B cell (primary cell): ENCODE measurements at regions not wholly inside any gene's neighbourhood (a gene's known extent, or its start where the extent isn't known, plus 50 kb on each side); places are given as distances from the start of the nearest gene placed in this dataset.

Experiments
- ATAC-seq: fragments of 200-7000 bp; cut with Tn5 transposase; one replicate; pipeline ENCODE4 v1.10.0; 2021; ENCODE audit warnings: low read depth, mild to moderate bottlenecking, moderate number of reproducible peaks, moderate library complexity
- CTCF ChIA-PET: fragments of 350-600 bp; sonication (Branson Sonifier 250); formaldehyde crosslinking; loops from one replicate; lab custom pipeline; 2021; ENCODE audit warnings: antibody characterized with exemption, inconsistent platforms; lab: Charles Lee
- POLR2A ChIA-PET: fragments of 350-600 bp; sonication (Branson Sonifier 250); formaldehyde crosslinking; loops from one replicate; lab custom pipeline; 2021; ENCODE audit warnings: antibody characterized with exemption; lab: Charles Lee
- DNase-seq: peaks from one replicate; pipeline ENCODE4 v3.0.0; 2013
- H2AFZ ChIP-seq: 2 replicates; pipeline ENCODE4 v1.6.1; 2012; ENCODE audit warnings: mild to moderate bottlenecking, low read depth, low read length; ENCODE audit not compliant: insufficient read depth, poor library complexity, severe bottlenecking
- H3K27ac ChIP-seq, 2 donors: 1 replicate in 1 of 2; 2 replicates in 1 of 2; pipeline ENCODE4 v1.5.1; 2012 to 2013; ENCODE audit warnings: low read length in 2 of 2, mild to moderate bottlenecking in 2 of 2, moderate library complexity in 1 of 2
- H3K27me3 ChIP-seq, 4 experiments: fragments of 200-600 bp in 1 of 4; sonication (generic) in 1 of 4; replicated peaks in 1 of 4; 1 replicate in 2 of 4; 2 replicates in 2 of 4; pipeline versions ENCODE4 v1.6.1 to v1.7.0; 2013 to 2016; ENCODE audit warnings: low read length in 3 of 4, mild to moderate bottlenecking in 2 of 4, mixed read lengths in 1 of 4, moderate library complexity in 1 of 4; ENCODE audit not compliant: insufficient read depth in 4 of 4, control insufficient read depth in 3 of 4; ENCODE audit errors: control extremely low read depth in 1 of 4
- H3K36me3 ChIP-seq, 2 experiments: replicated peaks in 1 of 2; 1 replicate in 1 of 2; 2 replicates in 1 of 2; pipeline versions ENCODE4 v1.6.1 to v1.7.1; 2013; ENCODE audit warnings: low read length in 1 of 2; ENCODE audit not compliant: insufficient read depth in 2 of 2, control insufficient read depth in 1 of 2; ENCODE audit errors: control extremely low read depth in 1 of 2, extremely low read depth in 1 of 2
- H3K4me1 ChIP-seq, 2 donors: fragments of 200-600 bp in 1 of 2; sonication (generic) in 1 of 2; 1 replicate in 1 of 2; 2 replicates in 1 of 2; pipeline versions ENCODE4 v1.5.1 to v1.6.1; 2013 to 2017; ENCODE audit warnings: low read length in 2 of 2; ENCODE audit not compliant: control insufficient read depth in 2 of 2, insufficient read depth in 2 of 2
- H3K4me2 ChIP-seq: replicated peaks from 2 replicates; pipeline ENCODE3; 2012; ENCODE audit warnings: mild to moderate bottlenecking, low read depth, low read length; ENCODE audit not compliant: poor library complexity, severe bottlenecking
- H3K4me3 ChIP-seq, 5 experiments: fragments of 200-600 bp in 1 of 5; sonication (generic) in 1 of 5; 1 replicate in 3 of 5; 2 replicates in 2 of 5; pipeline versions ENCODE4 v1.5.1 to v1.7.0; 2011 to 2016; ENCODE audit warnings: low read length in 4 of 5, mild to moderate bottlenecking in 4 of 5, low read depth in 2 of 5, control low read depth in 1 of 5, moderate library complexity in 1 of 5; ENCODE audit not compliant: insufficient read depth in 1 of 5; ENCODE audit errors: control extremely low read depth in 1 of 5, extremely low read depth in 1 of 5
- H3K79me2 ChIP-seq: fragments of 200-600 bp; sonication (generic); one replicate; pipeline ENCODE4 v1.6.0; 2016; ENCODE audit warnings: low read length; ENCODE audit not compliant: control insufficient read depth, insufficient read depth
- H3K9ac ChIP-seq: fragments of 200-600 bp; sonication (generic); 2 replicates; pipeline ENCODE4 v1.6.1; 2017; ENCODE audit warnings: mild to moderate bottlenecking, low read length, moderate library complexity
- H3K9me3 ChIP-seq, 3 donors: one replicate each; pipeline versions ENCODE4 v1.6.1 to v1.7.1; 2013; ENCODE audit warnings: low read length in 2 of 3; ENCODE audit not compliant: control insufficient read depth in 2 of 3, insufficient read depth in 1 of 3; ENCODE audit errors: control extremely low read depth in 1 of 3
- H4K20me1 ChIP-seq: 2 replicates; pipeline ENCODE4 v1.6.0; 2012; ENCODE audit warnings: mild to moderate bottlenecking, low read length; ENCODE audit not compliant: insufficient read depth, control insufficient read depth, poor library complexity, severe bottlenecking
- H3K27ac Mint-ChIP-seq: one replicate; pipeline ENCODE4 v1.8.0; 2021; ENCODE audit warnings: mixed read lengths
- H3K27me3 Mint-ChIP-seq: one replicate; pipeline ENCODE4 v1.8.0; 2021; ENCODE audit warnings: mixed read lengths
- H3K4me1 Mint-ChIP-seq: one replicate; pipeline ENCODE4 v1.8.0; 2021; ENCODE audit warnings: mixed read lengths
- H3K4me3 Mint-ChIP-seq: one replicate; pipeline ENCODE4 v1.8.0; 2021; ENCODE audit warnings: mixed read lengths
- H3K9me3 Mint-ChIP-seq: one replicate; pipeline ENCODE4 v1.8.0; 2022; ENCODE audit warnings: mixed read lengths; ENCODE audit not compliant: insufficient read depth
- CTCF ChIP-seq: fragments of 200-600 bp; IDR thresholded peaks from one replicate; pipeline ENCODE4 v1.8.0; 2022; ENCODE audit warnings: antibody characterized with exemption, mild to moderate bottlenecking
- EZH2 ChIP-seq: IDR thresholded peaks from 2 replicates; pipeline ENCODE4 v1.6.1; 2012; ENCODE audit warnings: borderline replicate concordance, low read depth, mild to moderate bottlenecking, moderate library complexity, low read length; ENCODE audit not compliant: insufficient read depth, poor library complexity, severe bottlenecking
- whole genome bisulfite sequencing: methylation state at CpG from one replicate; pipeline ENCODE4 v1.1.5; 2013; ENCODE audit warnings: missing lambda C conversion rate; ENCODE audit not compliant: insufficient coverage; 5-methylcytosine and 5-hydroxymethylcytosine counted together
- intact Hi-C: fragments of 100-400 bp; cut with micrococcal nuclease; formaldehyde crosslinking; loops from one replicate; pipeline ENCODE4 v1.10.0; 2022

GRCh38 chr13:73991384-73991783 lies 142.8 kb downstream of the KLF12 start:
- H3K4me2 ChIP-seq, result peak overlapping the region; percentile 5
- peaks cover 0 to 2% (median 0%) of the 10 kb centered on the region in 3 donors for H3K9me3 ChIP-seq
- peak overlapping the region; percentile 14 for H3K4me3 Mint-ChIP-seq
- H2AFZ ChIP-seq, result no peak overlapping the region
- no peak overlapping the region for H3K27ac ChIP-seq
- DNase-seq (no peak), ATAC-seq (no peak)
- peaks cover 0 to 1% of the 10 kb centered on the region in 2 experiments for H3K36me3 ChIP-seq
- no peak overlapping the region for H3K4me3 ChIP-seq
- intact Hi-C loops, result loop anchor here (5.0 kb wide), 1 partner anchor 36 kb away; no protein-coding TSS in a partner anchor
- H4K20me1 ChIP-seq, result peaks cover 6% of the 10 kb centered on the region
- H3K27ac Mint-ChIP-seq, result peak overlapping the region; percentile 39
- CTCF ChIA-PET, result interaction anchor here (1.6 kb wide), 1 partner anchor 295 kb away, joined by 6 read pairs; no protein-coding TSS in a partner anchor
- H3K4me1 ChIP-seq, result peaks cover 25 to 31% of the 10 kb centered on the region in 2 donors
- no peaks in the 10 kb centered on the region for H3K27me3 Mint-ChIP-seq
- no CpG with 5 or more reads among the region's 1 CpG for WGBS
- H3K79me2 ChIP-seq, result peaks cover 24% of the 10 kb centered on the region
- H3K27me3 ChIP-seq, result no peaks in the 10 kb centered on the region
- H3K9ac ChIP-seq, result no peak overlapping the region
- no peaks in the 10 kb centered on the region for H3K9me3 Mint-ChIP-seq
- peaks cover 64% of the 10 kb centered on the region for H3K4me1 Mint-ChIP-seq
- no peak for TF ChIP-seq EZH2
- TF ChIP-seq CTCF, result no peak
- POLR2A ChIA-PET, result no interaction called here

GRCh38 chr13:73989244-73989843 lies 144.9 kb downstream of the KLF12 start:
- intact Hi-C loops, result no loop called here
- Histone ChIP-seq H3K9ac (no peak overlapping the region), H3K9me3 (peaks cover 0 to 2% (median 0%) of the 10 kb centered on the region in 3 donors), H2AFZ (no peak overlapping the region), H4K20me1 (peaks cover 6% of the 10 kb centered on the region), H3K27me3 (no peaks in the 10 kb centered on the region), H3K4me1 (peaks cover 25 to 31% of the 10 kb centered on the region in 2 donors), H3K4me3 (no peak overlapping the region), H3K36me3 (peaks cover under 1 to 11% of the 10 kb centered on the region in 2 experiments), H3K27ac (peak overlapping the region in 1 of 2 donors; percentile 10), H3K79me2 (peaks cover 21% of the 10 kb centered on the region), H3K4me2 (no peak overlapping the region)
- no peak for DNase-seq
- H3K27ac Mint-ChIP-seq, result peak overlapping the region; percentile 54
- TF ChIP-seq CTCF (no peak), EZH2 (no peak)
- peaks cover 58% of the 10 kb centered on the region for H3K4me1 Mint-ChIP-seq
- no peaks in the 10 kb centered on the region for H3K27me3 Mint-ChIP-seq
- ChIA-PET POLR2A (no interaction called here), CTCF (interaction anchor here (1.0 to 1.5 kb wide), 2 partner anchors 297 to 299 kb away, joined by 3 read pairs; no protein-coding TSS in a partner anchor)
- ATAC-seq, result no peak
- H3K9me3 Mint-ChIP-seq, result no peaks in the 10 kb centered on the region
- 100% methylated on average over 3 of the region's 4 CpGs for WGBS
- no peak overlapping the region for H3K4me3 Mint-ChIP-seq
